NCI-H526 treated with DMSO at 0.1 percent for 48 hours (cell line): ENCODE measurements at regions not wholly inside any gene's neighbourhood (a gene's known extent, or its start where the extent isn't known, plus 50 kb on each side); places are given as distances from the start of the nearest gene placed in this dataset.
"Not testable (repeated sequence)": the region's sequence is repeated elsewhere in the genome, so short reads cannot be mapped to it uniquely, and the experiment has no call there.

Source experiments
- DNase-seq: peaks from one replicate; lab custom pipeline; 2025; lab: John Stamatoyannopoulos, UW

GRCh38 chr6:6946206-6947155 is 161.3 kb upstream of the RREB1 start:
- DNase-seq = no peak

- no peak for DNase-seq
Measured at GRCh38 chr6:6950373-6951145, 157.2 kb upstream of the RREB1 start.

- no peak for DNase-seq
Measured at GRCh38 chr6:6951355-6951754, 156.4 kb upstream of the RREB1 start.

GRCh38 chr6:6952484-6952883 is 155.3 kb upstream of the RREB1 start:
- no peak for DNase-seq

- DNase-seq = not testable (repeated sequence)
Measured at GRCh38 chr6:6952927-6953326, 154.8 kb upstream of the RREB1 start.

GRCh38 chr6:6960571-6961251 is 147.1 kb upstream of the RREB1 start:
- DNase-seq = no peak

- DNase-seq = no peak
Measured at GRCh38 chr6:6962086-6962485, 145.7 kb upstream of the RREB1 start.

- no peak for DNase-seq
Measured at GRCh38 chr6:6962699-6963098, 145.1 kb upstream of the RREB1 start.

GRCh38 chr6:6963390-6963789 is 144.4 kb upstream of the RREB1 start:
- DNase-seq = not testable (repeated sequence)

GRCh38 chr6:6964675-6965074 is 143.1 kb upstream of the RREB1 start:
- DNase-seq = no peak

- no peak for DNase-seq
Measured at GRCh38 chr6:6966127-6966526, 141.6 kb upstream of the RREB1 start.

GRCh38 chr6:6966569-6966968 is 141.2 kb upstream of the RREB1 start:
- no peak for DNase-seq

- no peak for DNase-seq
Measured at GRCh38 chr6:6968357-6968730, 139.4 kb upstream of the RREB1 start.

- DNase-seq = no peak
Measured at GRCh38 chr6:6968731-6969552, 138.8 kb upstream of the RREB1 start.

- peak; percentile 50 for DNase-seq
Measured at GRCh38 chr6:6969761-6970223, 138.0 kb upstream of the RREB1 start.

GRCh38 chr6:6970851-6971250 is 136.9 kb upstream of the RREB1 start:
- no peak for DNase-seq

- no peak for DNase-seq
Measured at GRCh38 chr6:6971369-6971768, 136.4 kb upstream of the RREB1 start.

GRCh38 chr6:6972456-6972855 is 135.3 kb upstream of the RREB1 start:
- no peak for DNase-seq

- no peak for DNase-seq
Measured at GRCh38 chr6:6973721-6974120, 134.0 kb upstream of the RREB1 start.

GRCh38 chr6:6975459-6976111 is 132.2 kb upstream of the RREB1 start:
- DNase-seq = no peak

GRCh38 chr6:6976193-6976592 is 131.6 kb upstream of the RREB1 start:
- no peak for DNase-seq
